ENCODE measurements at regions not wholly inside any gene's neighbourhood (a gene's known extent, or its start where the extent isn't known, plus 50 kb on each side); places are given as distances from the start of the nearest gene placed in this dataset.
"Not testable (repeated sequence)": the region's sequence is repeated elsewhere in the genome, so short reads cannot be mapped to it uniquely, and the experiment has no call there.

- no peak for DNase-seq (ENCODE audit: low read depth in 2 of 2)
These were observed 93.9 kb upstream of the AGAP1 start for GRCh38 chr2:235399895-235400294.

GRCh38 chr2:235402422-235402821 is 91.4 kb upstream of the AGAP1 start:
- DNase-seq (ENCODE audit: low read depth in 2 of 2): no peak

GRCh38 chr2:235405612-235406361 is 88.1 kb upstream of the AGAP1 start:
- no peak for DNase-seq (ENCODE audit: low read depth in 2 of 2)

DNA sequence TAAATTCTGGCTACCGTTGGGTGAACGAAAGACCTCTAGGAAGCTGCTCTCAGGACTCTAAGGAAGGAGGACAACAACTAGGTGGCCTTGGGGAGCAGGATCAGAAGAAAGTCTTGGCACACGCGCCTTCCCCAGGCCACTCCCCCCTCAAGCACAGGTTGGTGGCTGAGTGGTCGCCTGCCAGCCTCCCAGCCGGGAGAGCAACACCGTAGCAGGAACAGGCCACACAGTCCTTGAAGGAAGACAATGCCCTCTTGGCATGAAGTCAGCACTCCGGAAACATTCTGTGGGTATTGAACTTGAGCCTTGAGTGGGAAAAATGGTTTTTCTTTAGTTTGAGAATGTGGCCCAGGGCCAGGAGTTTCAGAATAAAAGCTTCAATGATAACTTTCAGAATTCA is 87.4 kb upstream of the AGAP1 start:
- no peak for DNase-seq (ENCODE audit: low read depth in 2 of 2)

GRCh38 chr2:235411905-235412485 is 81.8 kb upstream of the AGAP1 start:
- DNase-seq (ENCODE audit: low read depth in 2 of 2): no peak

DNA sequence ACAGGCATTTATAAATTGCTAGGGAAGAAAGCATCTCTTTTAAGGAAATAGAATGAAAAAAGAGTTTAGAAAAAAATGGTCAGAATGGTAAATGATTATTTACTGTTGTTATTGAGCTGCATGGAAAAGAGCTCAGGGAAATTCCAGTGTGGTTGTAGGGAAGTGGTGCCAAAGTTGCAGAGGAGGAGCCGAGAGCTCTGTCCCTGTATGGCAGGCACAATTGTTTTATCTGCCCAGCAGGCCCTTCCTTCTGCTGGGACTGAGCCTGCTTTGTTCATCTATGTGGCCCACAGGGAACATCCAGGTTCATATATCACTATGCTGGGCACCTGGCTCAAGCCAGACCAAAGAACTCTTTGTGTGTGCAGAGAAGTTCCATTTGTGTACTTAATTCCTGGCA is 80.8 kb upstream of the AGAP1 start:
- DNase-seq (ENCODE audit: low read depth in 2 of 2): no peak

GRCh38 chr2:235414422-235414821 is 79.4 kb upstream of the AGAP1 start:
- DNase-seq (ENCODE audit: low read depth in 2 of 2): no peak

- DNase-seq (ENCODE audit: low read depth in 2 of 2): no peak
These were observed 76.9 kb upstream of the AGAP1 start for GRCh38 chr2:235416858-235417499.

DNA sequence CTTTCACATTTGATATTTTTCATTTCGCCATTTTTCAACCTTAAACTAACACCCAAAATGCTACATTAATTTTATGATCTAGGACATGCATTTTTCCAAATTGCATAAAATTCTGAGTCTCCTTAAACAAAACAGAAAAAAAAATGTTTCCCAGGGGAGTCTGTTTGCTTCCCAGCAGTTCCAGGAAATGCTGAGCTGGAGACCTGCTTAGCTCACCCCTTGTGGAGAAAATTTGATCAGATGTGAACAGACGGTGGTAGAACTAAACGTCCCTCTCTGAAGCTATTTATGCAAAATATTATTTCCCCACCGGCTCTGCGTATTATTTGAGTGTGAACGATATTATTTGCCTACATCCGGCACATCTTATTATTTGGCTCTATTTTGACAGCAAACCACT is 74.9 kb upstream of the AGAP1 start:
- no peak for DNase-seq (ENCODE audit: low read depth in 2 of 2)

DNA sequence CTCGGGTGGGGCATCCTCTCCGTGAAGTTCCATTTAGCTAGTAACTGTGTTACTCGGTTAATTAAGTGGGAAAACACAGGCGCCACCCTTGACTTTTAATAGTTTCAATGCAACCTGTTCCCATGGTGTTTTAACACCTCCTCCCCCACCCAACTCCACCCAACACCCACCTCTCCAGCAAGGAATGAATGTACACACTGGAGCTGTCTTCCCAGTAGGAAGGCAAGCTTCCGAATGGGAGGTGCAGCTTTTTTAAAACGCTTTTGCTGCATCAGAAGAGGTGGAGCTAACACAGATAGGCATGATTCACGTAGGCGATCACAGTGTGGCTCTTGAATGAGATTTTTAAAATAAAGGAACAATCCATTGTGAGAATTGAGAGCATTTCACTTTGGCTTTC is 73.8 kb upstream of the AGAP1 start:
- DNase-seq (ENCODE audit: low read depth in 2 of 2): no peak

DNA sequence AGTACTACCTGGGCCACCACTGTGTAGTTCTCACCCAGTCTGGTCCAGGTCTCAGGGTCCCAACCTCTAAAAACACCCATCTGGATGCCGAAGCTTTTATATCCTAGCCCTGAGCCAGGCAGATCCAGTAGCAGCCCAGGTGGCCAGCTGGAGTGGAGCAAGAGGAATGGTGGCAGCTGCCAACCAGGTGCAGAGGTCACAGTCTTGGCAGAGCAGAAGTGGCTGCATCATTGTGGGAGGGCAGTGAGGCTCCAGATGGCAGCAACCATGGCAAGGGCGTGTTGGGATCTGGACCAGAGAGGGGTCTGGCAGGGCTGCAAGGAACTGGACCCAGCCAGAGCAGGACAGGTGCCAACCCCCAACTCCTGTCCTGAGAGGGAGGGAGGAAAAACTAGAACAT is 72.2 kb upstream of the AGAP1 start:
- no peak for DNase-seq (ENCODE audit: low read depth in 2 of 2)

DNA sequence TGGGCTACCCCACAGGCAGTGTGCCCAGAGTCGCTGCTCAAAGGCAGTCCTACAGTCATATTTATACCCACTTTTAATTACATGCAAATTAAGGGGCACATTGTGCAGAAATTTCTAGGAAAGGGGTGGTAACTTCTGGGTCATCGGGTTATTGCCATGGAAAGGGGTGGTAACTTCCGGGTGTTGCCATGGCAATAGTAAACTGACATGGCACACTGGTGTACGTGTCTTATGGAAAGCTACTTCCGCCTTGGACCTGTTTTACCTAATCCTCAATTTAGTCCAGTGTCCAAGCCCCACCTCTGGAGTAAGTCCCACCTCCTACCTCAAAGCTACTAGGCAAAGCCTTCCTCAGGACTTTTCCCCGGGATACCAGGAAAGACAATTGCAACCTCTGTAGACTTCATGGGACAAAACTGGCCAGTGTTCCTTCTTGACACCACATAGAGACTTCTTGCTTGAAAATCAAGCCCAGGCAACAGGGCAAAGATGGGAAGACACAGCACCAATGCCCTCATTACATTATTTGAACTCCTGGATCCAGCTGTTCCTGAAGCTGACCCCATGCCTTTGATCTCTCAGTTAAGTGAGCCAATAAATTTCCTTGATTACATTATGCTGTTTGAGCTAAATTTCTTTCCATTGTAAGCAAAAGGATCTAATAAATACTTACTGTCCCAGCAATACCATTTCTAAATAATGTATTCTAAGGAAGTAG is 63.3 kb upstream of the AGAP1 start:
- DNase-seq (ENCODE audit: low read depth in 2 of 2): no peak

GRCh38 chr2:235432741-235433520 is 60.9 kb upstream of the AGAP1 start:
- DNase-seq (ENCODE audit: low read depth in 2 of 2): no peak

DNA sequence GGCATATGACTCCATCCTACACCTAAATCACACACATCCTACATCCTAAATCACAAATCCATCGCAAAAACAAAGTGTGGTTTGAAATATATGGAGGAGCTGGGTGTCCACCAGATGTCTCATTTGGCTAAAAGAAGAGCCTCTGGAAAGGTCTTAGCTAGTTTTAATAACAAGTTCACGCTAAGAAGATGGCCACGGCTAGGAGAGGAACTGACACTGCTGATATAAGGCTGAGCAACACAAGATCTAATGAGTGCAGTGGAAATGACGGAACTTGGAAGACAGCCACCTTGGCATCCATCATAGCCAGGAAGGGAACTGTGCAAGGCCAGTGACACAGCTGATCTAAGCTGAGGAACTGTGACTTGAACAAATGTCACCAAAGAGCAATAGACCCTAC is 60.0 kb upstream of the AGAP1 start:
- no peak for DNase-seq (ENCODE audit: low read depth in 2 of 2)

DNA sequence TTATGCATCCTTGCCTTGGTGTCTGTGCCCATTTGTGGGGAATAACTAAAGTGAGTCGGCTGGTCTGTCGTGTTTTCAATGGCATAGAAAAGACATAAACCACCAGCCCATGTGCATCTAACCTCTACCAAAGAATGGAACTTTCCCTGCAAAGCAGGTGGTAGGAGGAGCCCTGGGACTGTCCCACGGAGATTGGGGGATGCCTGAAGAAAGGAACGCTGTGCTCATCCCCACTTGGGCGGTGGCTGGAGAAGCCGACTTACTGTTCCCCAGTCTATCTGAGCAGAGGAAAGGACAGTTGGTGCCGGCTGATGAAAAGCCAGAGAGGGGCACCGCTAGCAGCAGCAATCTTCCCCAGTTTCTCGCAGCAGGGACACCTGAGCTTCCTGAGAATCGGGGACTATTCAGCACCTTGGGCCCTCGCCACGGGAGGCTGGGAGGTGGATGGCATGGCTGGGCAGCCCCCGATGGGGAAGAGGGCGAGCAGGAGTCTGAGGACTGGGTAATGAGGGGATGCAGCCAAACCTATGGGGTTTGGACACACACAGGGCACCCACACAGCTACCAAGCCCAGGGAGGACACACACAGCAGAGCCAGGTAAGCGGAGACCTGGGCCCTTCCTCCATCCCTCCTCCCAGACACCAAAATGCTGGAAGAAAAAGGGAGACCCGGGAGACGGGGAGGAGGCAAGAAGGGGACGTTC is 53.7 kb upstream of the AGAP1 start:
- DNase-seq (ENCODE audit: low read depth in 2 of 2): no peak

DNA sequence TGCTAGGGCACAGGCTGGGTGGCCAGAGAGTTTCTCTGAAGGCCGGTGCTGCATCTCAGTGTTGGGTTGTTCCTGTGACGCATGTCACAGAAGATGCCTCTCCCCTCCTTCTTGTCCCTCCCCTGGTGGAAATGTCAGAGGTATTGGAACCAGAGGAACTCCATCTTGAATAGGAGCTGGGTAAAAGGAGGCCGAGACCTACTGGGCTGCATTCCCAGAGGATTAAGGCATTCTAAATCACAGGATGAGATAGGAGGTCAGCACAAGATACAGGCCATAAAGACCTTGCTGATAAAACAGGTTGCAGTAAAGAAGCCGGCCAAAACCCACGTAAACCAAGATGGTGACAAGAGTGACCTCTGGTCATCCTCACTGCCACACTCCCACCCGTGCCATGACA is 50.3 kb upstream of the AGAP1 start:
- not testable (repeated sequence) for DNase-seq (ENCODE audit: low read depth in 2 of 2)
